Tibial nerve (tissue), 4 donors: ENCODE measurements at regions not wholly inside any gene's neighbourhood (a gene's known extent, or its start where the extent isn't known, plus 50 kb on each side); places are given as distances from the start of the nearest gene placed in this dataset.

Experiments
- DNase-seq, 2 donors: peaks; one replicate each; pipeline ENCODE4 v3.0.0-alpha.2; 2019; ENCODE audit warnings: low spot score in 2 of 2
- H3K27ac ChIP-seq, 4 donors: fragments of 200-600 bp; sonication (generic) in 3 of 4; one replicate each; pipeline ENCODE4 v1.5.1; 2017 to 2019; ENCODE audit warnings: mild to moderate bottlenecking in 1 of 4
- H3K27me3 ChIP-seq, 2 donors: fragments of 200-600 bp; sonication (generic) in 1 of 2; one replicate each; pipeline versions ENCODE4 v1.5.1 to v1.6.0; 2017 to 2019
- H3K36me3 ChIP-seq, 3 donors: fragments of 200-600 bp; sonication (generic); one replicate each; pipeline ENCODE4 v1.5.1; 2018 to 2019
- H3K4me1 ChIP-seq, 4 donors: fragments of 200-600 bp; sonication (generic) in 3 of 4; one replicate each; pipeline ENCODE4 v1.5.1; 2017 to 2019
- H3K4me3 ChIP-seq, 4 donors: fragments of 200-600 bp; sonication (generic) in 3 of 4; one replicate each; pipeline ENCODE4 v1.5.1; 2017 to 2019; ENCODE audit warnings: mild to moderate bottlenecking in 1 of 4, moderate library complexity in 1 of 4
- H3K9me3 ChIP-seq, 4 donors: fragments of 200-600 bp; sonication (generic) in 3 of 4; one replicate each; pipeline ENCODE4 v1.5.1; 2017 to 2019
- CTCF ChIP-seq, 5 experiments: fragments of 200-600 bp in 3 of 5; fragments of 450-650 bp in 2 of 5; sonication (generic) in 3 of 5; IDR thresholded peaks; one replicate each; pipeline ENCODE4 v1.5.1; 2016 to 2019; ENCODE audit warnings: antibody characterized with exemption in 5 of 5, mild to moderate bottlenecking in 3 of 5, moderate library complexity in 2 of 5
- EP300 ChIP-seq, 2 donors: sonication (generic); formaldehyde crosslinking; IDR thresholded peaks; one replicate each; pipeline ENCODE4 v1.6.1; 2017; ENCODE audit warnings: antibody characterized with exemption in 2 of 2, mild to moderate bottlenecking in 1 of 2
- POLR2A ChIP-seq, 2 donors: fragments of 450-650 bp; IDR thresholded peaks; one replicate each; pipeline ENCODE4 v1.6.1; 2017; ENCODE audit warnings: antibody characterized with exemption in 2 of 2, mild to moderate bottlenecking in 2 of 2, moderate library complexity in 2 of 2
- WGBS, 2 donors: methylation state at CpG; one replicate each; pipeline ENCODE4 v1.1.5; 2018; 5-methylcytosine and 5-hydroxymethylcytosine counted together

DNA sequence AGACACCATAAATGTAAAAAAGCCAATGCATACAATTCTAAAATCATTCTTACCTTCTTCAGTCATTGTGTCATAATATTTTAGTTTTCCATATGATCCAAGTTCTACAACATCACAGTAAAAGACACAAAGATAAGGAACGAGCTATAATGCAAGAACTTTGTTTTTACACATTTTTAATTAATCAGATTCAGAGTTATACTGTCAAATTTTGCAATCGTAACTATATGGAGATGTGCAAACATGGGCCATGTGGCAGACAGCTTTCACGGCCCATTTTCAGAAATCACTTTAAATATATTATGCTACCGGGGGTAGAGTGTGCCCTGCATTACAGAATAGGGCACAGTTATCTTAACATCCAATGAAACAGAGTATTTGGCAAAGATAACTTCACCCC is 188.4 kb downstream of the ACER2 start:
- H3K27ac ChIP-seq: no peak overlapping the region
- H3K4me1 ChIP-seq: no peaks in the 10 kb centered on the region
- 86 to 88% methylated on average over 4 of the region's 4 CpGs for WGBS, 2 donors
- no peak for DNase-seq
- TF ChIP-seq EP300 (IDR thresholded peaks at IDR 0.05): no peak
- TF ChIP-seq POLR2A (IDR thresholded peaks at IDR 0.05): no peak
- TF ChIP-seq CTCF (IDR thresholded peaks at IDR 0.05): no peak
- no peaks in the 10 kb centered on the region for H3K9me3 ChIP-seq
- no peaks in the 10 kb centered on the region for H3K36me3 ChIP-seq
- H3K27me3 ChIP-seq: no peaks in the 10 kb centered on the region
- no peak overlapping the region for H3K4me3 ChIP-seq

GRCh38 chr9:19595003-19595402 is 186.2 kb downstream of the ACER2 start:
- Histone ChIP-seq H3K9me3 (no peaks in the 10 kb centered on the region), H3K4me3 (no peak overlapping the region), H3K27ac (no peak overlapping the region), H3K27me3 (no peaks in the 10 kb centered on the region), H3K4me1 (no peaks in the 10 kb centered on the region), H3K36me3 (no peaks in the 10 kb centered on the region)
- no peak for TF ChIP-seq EP300 (IDR thresholded peaks at IDR 0.05)
- TF ChIP-seq POLR2A (IDR thresholded peaks at IDR 0.05): no peak
- DNase-seq: no peak
- 73 to 75% methylated on average over 2 of the region's 2 CpGs for WGBS, 2 donors

DNA sequence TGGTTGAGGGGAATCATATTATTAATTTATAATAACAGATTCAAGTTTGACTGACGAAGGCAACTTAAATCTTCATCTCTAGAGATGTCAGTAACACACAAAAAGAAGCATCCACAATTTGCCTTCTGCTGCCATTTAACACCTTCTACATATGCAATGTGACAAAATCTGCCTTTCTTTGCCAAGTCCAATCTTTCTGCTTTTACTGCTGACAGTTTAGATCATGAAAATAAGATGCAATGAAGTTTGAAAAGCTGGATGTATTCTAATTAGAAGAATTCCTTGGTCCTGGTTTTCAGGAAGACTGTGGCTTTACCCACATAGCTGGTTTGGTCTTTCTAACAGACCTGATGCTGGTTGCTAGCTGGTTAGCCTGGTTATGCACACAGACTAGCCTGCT is 178.9 kb downstream of the ACER2 start:
- H3K27me3 ChIP-seq: no peaks in the 10 kb centered on the region
- H3K9me3 ChIP-seq: peaks cover 0 to 7% (median 0%) of the 10 kb centered on the region in 4 donors
- DNase-seq: no peak
- TF ChIP-seq CTCF (IDR thresholded peaks at IDR 0.05) (no peak), EP300 (IDR thresholded peaks at IDR 0.05) (no peak), POLR2A (IDR thresholded peaks at IDR 0.05) (no peak)
- WGBS, 2 donors: 80 to 96% methylated on average over 1 of the region's 1 CpG
- no peak overlapping the region for H3K4me3 ChIP-seq
- no peaks in the 10 kb centered on the region for H3K36me3 ChIP-seq
- H3K27ac ChIP-seq: no peak overlapping the region
- H3K4me1 ChIP-seq: no peaks in the 10 kb centered on the region

- TF ChIP-seq POLR2A (IDR thresholded peaks at IDR 0.05): no peak
- TF ChIP-seq EP300 (IDR thresholded peaks at IDR 0.05): no peak
- TF ChIP-seq CTCF (IDR thresholded peaks at IDR 0.05): no peak
- Histone ChIP-seq H3K36me3 (no peaks in the 10 kb centered on the region), H3K27ac (no peak overlapping the region), H3K27me3 (no peaks in the 10 kb centered on the region), H3K9me3 (peaks cover 0 to 7% (median 0%) of the 10 kb centered on the region in 4 donors), H3K4me3 (no peak overlapping the region), H3K4me1 (no peaks in the 10 kb centered on the region)
- DNase-seq: no peak
- WGBS, 2 donors: 88 to 96% methylated on average over 1 of the region's 1 CpG
These were observed 175.1 kb downstream of the ACER2 start for GRCh38 chr9:19583890-19584289.

GRCh38 chr9:19577411-19577810 is 168.6 kb downstream of the ACER2 start:
- TF ChIP-seq POLR2A (IDR thresholded peaks at IDR 0.05) (no peak), EP300 (IDR thresholded peaks at IDR 0.05) (no peak), CTCF (IDR thresholded peaks at IDR 0.05) (no peak)
- H3K4me3 ChIP-seq: no peak overlapping the region
- no peaks in the 10 kb centered on the region for H3K27me3 ChIP-seq
- H3K4me1 ChIP-seq: no peaks in the 10 kb centered on the region
- no peak for DNase-seq
- 69 to 72% methylated on average over 3 of the region's 3 CpGs for WGBS, 2 donors
- no peaks in the 10 kb centered on the region for H3K9me3 ChIP-seq
- H3K27ac ChIP-seq: no peak overlapping the region
- no peaks in the 10 kb centered on the region for H3K36me3 ChIP-seq

GRCh38 chr9:19568946-19569345 is 160.1 kb downstream of the ACER2 start:
- DNase-seq: no peak
- no peaks in the 10 kb centered on the region for H3K4me1 ChIP-seq
- no peak overlapping the region for H3K4me3 ChIP-seq
- H3K27ac ChIP-seq: no peak overlapping the region
- H3K36me3 ChIP-seq: no peaks in the 10 kb centered on the region
- no peaks in the 10 kb centered on the region for H3K27me3 ChIP-seq
- WGBS, 2 donors: 38 to 53% methylated on average over 3 of the region's 3 CpGs
- H3K9me3 ChIP-seq: no peaks in the 10 kb centered on the region
- no peak for TF ChIP-seq EP300 (IDR thresholded peaks at IDR 0.05)
- TF ChIP-seq CTCF (IDR thresholded peaks at IDR 0.05): no peak
- TF ChIP-seq POLR2A (IDR thresholded peaks at IDR 0.05): no peak
